ENCODE measurements at regions not wholly inside any gene's neighbourhood (a gene's known extent, or its start where the extent isn't known, plus 50 kb on each side); places are given as distances from the start of the nearest gene placed in this dataset.
A peak's percentile ranks its signal among the peaks of the same experiment; 100 is the strongest.
"Not testable (repeated sequence)": the region's sequence is repeated elsewhere in the genome, so short reads cannot be mapped to it uniquely, and the experiment has no call there.

- peak in 1 of 3 experiments; percentile 2 for DNase-seq (ENCODE audit: low read depth in 3 of 3)
Measured at GRCh38 chr3:159266779-159267178, 464.9 kb downstream of the MFSD1 start.

GRCh38 chr3:159271799-159272512 is 470.1 kb downstream of the MFSD1 start:
- no peak for DNase-seq (ENCODE audit: low read depth in 3 of 3)

GRCh38 chr3:159273070-159273469 is 471.2 kb downstream of the MFSD1 start:
- no peak for DNase-seq (ENCODE audit: low read depth in 3 of 3)

GRCh38 chr3:159273608-159274007 is 471.8 kb downstream of the MFSD1 start:
- no peak for DNase-seq (ENCODE audit: low read depth in 3 of 3)

- DNase-seq (ENCODE audit: low read depth in 3 of 3): no peak
Measured at GRCh38 chr3:159275741-159276140, 473.9 kb downstream of the MFSD1 start.

GRCh38 chr3:159277814-159278213 is 476.0 kb downstream of the MFSD1 start:
- DNase-seq (ENCODE audit: low read depth in 3 of 3): no peak

GRCh38 chr3:159280386-159281191 is 478.7 kb downstream of the MFSD1 start:
- no peak for DNase-seq (ENCODE audit: low read depth in 3 of 3)

- DNase-seq (ENCODE audit: low read depth in 3 of 3): no peak
Measured at GRCh38 chr3:159293493-159293892, 491.6 kb downstream of the MFSD1 start.

- no peak for DNase-seq (ENCODE audit: low read depth in 3 of 3)
Measured at GRCh38 chr3:159301961-159302360, 500.1 kb downstream of the MFSD1 start.

- no peak for DNase-seq (ENCODE audit: low read depth in 3 of 3)
Measured at GRCh38 chr3:159305017-159305416, 503.2 kb downstream of the MFSD1 start.

GRCh38 chr3:159316706-159317105 is 514.9 kb downstream of the MFSD1 start:
- DNase-seq (ENCODE audit: low read depth in 3 of 3): not testable (repeated sequence)

- no peak for DNase-seq (ENCODE audit: low read depth in 3 of 3)
Measured at GRCh38 chr3:159319156-159319555, 517.3 kb downstream of the MFSD1 start.

- no peak for DNase-seq (ENCODE audit: low read depth in 3 of 3)
Measured at GRCh38 chr3:159322322-159322939, 520.6 kb downstream of the MFSD1 start.

GRCh38 chr3:159323848-159324247 is 522.0 kb downstream of the MFSD1 start:
- DNase-seq (ENCODE audit: low read depth in 3 of 3): no peak

GRCh38 chr3:159326998-159327397 is 525.1 kb downstream of the MFSD1 start:
- no peak for DNase-seq (ENCODE audit: low read depth in 3 of 3)

- no peak for DNase-seq (ENCODE audit: low read depth in 3 of 3)
Measured at GRCh38 chr3:159332535-159333099, 530.8 kb downstream of the MFSD1 start.

- DNase-seq (ENCODE audit: low read depth in 3 of 3): no peak
Measured at GRCh38 chr3:159339131-159339530, 537.3 kb downstream of the MFSD1 start.

GRCh38 chr3:159340877-159341500 is 539.1 kb downstream of the MFSD1 start:
- DNase-seq (ENCODE audit: low read depth in 3 of 3): no peak

GRCh38 chr3:159346271-159346903 is 544.5 kb downstream of the MFSD1 start:
- no peak for DNase-seq (ENCODE audit: low read depth in 3 of 3)

- DNase-seq (ENCODE audit: low read depth in 3 of 3): no peak
Measured at GRCh38 chr3:159348431-159348830, 546.6 kb downstream of the MFSD1 start.

- DNase-seq (ENCODE audit: low read depth in 3 of 3): no peak
Measured at GRCh38 chr3:159356606-159357005, 554.8 kb downstream of the MFSD1 start.

All from stimulated activated CD4-positive, alpha-beta T cell treated with anti-CD3 and anti-CD28 coated beads, TNF-alpha, amount 100 ng/mL, for 24 hours (primary cell).